Stimulated activated CD4-positive, alpha-beta T cell treated with anti-CD3 and anti-CD28 coated beads, Interleukin-12 subunit alpha, Interleukin-12 subunit beta, amount 100 ng/mL, for 4 hours (primary cell): ENCODE measurements at regions not wholly inside any gene's neighbourhood (a gene's known extent, or its start where the extent isn't known, plus 50 kb on each side); places are given as distances from the start of the nearest gene placed in this dataset.

Experiments
- DNase-seq: peaks from one replicate; pipeline ENCODE4 v3.0.0-alpha.2; 2020

- DNase-seq: no peak
Observed at GRCh38 chr2:160890667-160891352, 269.4 kb upstream of the TANK start.

GRCh38 chr2:160891353-160891740, 268.9 kb upstream of the TANK start:
- no peak for DNase-seq

GRCh38 chr2:160892204-160892603, 268.0 kb upstream of the TANK start:
- DNase-seq: no peak

GRCh38 chr2:160893581-160893980, 266.6 kb upstream of the TANK start:
- no peak for DNase-seq

- DNase-seq: no peak
Observed at GRCh38 chr2:160898581-160899307, 261.5 kb upstream of the TANK start.

GRCh38 chr2:160901613-160902012, 258.6 kb upstream of the TANK start:
- DNase-seq: no peak

- no peak for DNase-seq
Observed at GRCh38 chr2:160905862-160906261, 254.4 kb upstream of the TANK start.

- DNase-seq: no peak
Observed at GRCh38 chr2:160906878-160907277, 253.3 kb upstream of the TANK start.

GRCh38 chr2:160907738-160908137, 252.5 kb upstream of the TANK start:
- no peak for DNase-seq

GRCh38 chr2:160908157-160908556, 252.1 kb upstream of the TANK start:
- DNase-seq: no peak

GRCh38 chr2:160909781-160910242, 250.4 kb upstream of the TANK start:
- DNase-seq: no peak

- no peak for DNase-seq
Observed at GRCh38 chr2:160910681-160911080, 249.5 kb upstream of the TANK start.

GRCh38 chr2:160911258-160911657, 249.0 kb upstream of the TANK start:
- no peak for DNase-seq

- no peak for DNase-seq
Observed at GRCh38 chr2:160912276-160912675, 248.0 kb upstream of the TANK start.

GRCh38 chr2:160913323-160913722, 246.9 kb upstream of the TANK start:
- DNase-seq: no peak

- DNase-seq: no peak
Observed at GRCh38 chr2:160914217-160914616, 246.0 kb upstream of the TANK start.

GRCh38 chr2:160916300-160916699, 243.9 kb upstream of the TANK start:
- no peak for DNase-seq

- no peak for DNase-seq
Observed at GRCh38 chr2:160917850-160918249, 242.4 kb upstream of the TANK start.

GRCh38 chr2:160918258-160918657, 242.0 kb upstream of the TANK start:
- no peak for DNase-seq

GRCh38 chr2:160918906-160919503, 241.2 kb upstream of the TANK start:
- peak; percentile 8 for DNase-seq

- no peak for DNase-seq
Observed at GRCh38 chr2:160920061-160920460, 240.2 kb upstream of the TANK start.

- DNase-seq: no peak
Observed at GRCh38 chr2:160920791-160921303, 239.4 kb upstream of the TANK start.

- DNase-seq: no peak
Observed at GRCh38 chr2:160921386-160921964, 238.8 kb upstream of the TANK start.

GRCh38 chr2:160924936-160925353, 235.3 kb upstream of the TANK start:
- DNase-seq: no peak
